Stimulated activated CD8-positive, alpha-beta memory T cell treated with anti-CD3 and anti-CD28 coated beads, Interleukin-4, amount 100 ng/mL, for 4 hours (primary cell): ENCODE measurements at regions not wholly inside any gene's neighbourhood (a gene's known extent, or its start where the extent isn't known, plus 50 kb on each side); places are given as distances from the start of the nearest gene placed in this dataset.
"Not testable (repeated sequence)": the region's sequence is repeated elsewhere in the genome, so short reads cannot be mapped to it uniquely, and the experiment has no call there.

Experiments
- DNase-seq, 2 donors: peaks; one replicate each; pipeline ENCODE4 v3.0.0-alpha.2; 2020; ENCODE audit warnings: low read depth in 2 of 2, low spot score in 1 of 2

- DNase-seq = no peak
These were observed 263.9 kb upstream of the KAZN start for GRCh38 chr1:14334336-14335176.

- DNase-seq = no peak
These were observed 260.0 kb upstream of the KAZN start for GRCh38 chr1:14338509-14338908.

GRCh38 chr1:14339288-14339687 lies 259.2 kb upstream of the KAZN start:
- DNase-seq = no peak

- no peak for DNase-seq
These were observed 258.3 kb upstream of the KAZN start for GRCh38 chr1:14340002-14340785.

GRCh38 chr1:14341147-14341546 lies 257.3 kb upstream of the KAZN start:
- no peak for DNase-seq

- DNase-seq = no peak
These were observed 252.4 kb upstream of the KAZN start for GRCh38 chr1:14345946-14346550.

- no peak for DNase-seq
These were observed 251.3 kb upstream of the KAZN start for GRCh38 chr1:14347186-14347585.

GRCh38 chr1:14347776-14348175 lies 250.7 kb upstream of the KAZN start:
- no peak for DNase-seq

GRCh38 chr1:14350197-14350596 lies 248.3 kb upstream of the KAZN start:
- no peak for DNase-seq

- DNase-seq = no peak
These were observed 245.6 kb upstream of the KAZN start for GRCh38 chr1:14352897-14353296.

GRCh38 chr1:14361005-14361404 lies 237.5 kb upstream of the KAZN start:
- DNase-seq = not testable (repeated sequence)

- DNase-seq = no peak
These were observed 236.2 kb upstream of the KAZN start for GRCh38 chr1:14362331-14362730.

GRCh38 chr1:14363036-14363590 lies 235.4 kb upstream of the KAZN start:
- DNase-seq = no peak

GRCh38 chr1:14363707-14364413 lies 234.6 kb upstream of the KAZN start:
- no peak for DNase-seq

- no peak for DNase-seq
These were observed 233.0 kb upstream of the KAZN start for GRCh38 chr1:14365301-14365988.

GRCh38 chr1:14366091-14367018 lies 232.1 kb upstream of the KAZN start:
- DNase-seq = no peak

GRCh38 chr1:14367451-14367850 lies 231.0 kb upstream of the KAZN start:
- no peak for DNase-seq

- no peak for DNase-seq
These were observed 228.8 kb upstream of the KAZN start for GRCh38 chr1:14369526-14370213.
